Panc1 (cell line): ENCODE measurements at regions not wholly inside any gene's neighbourhood (a gene's known extent, or its start where the extent isn't known, plus 50 kb on each side); places are given as distances from the start of the nearest gene placed in this dataset.

Experiments
- CTCF ChIP-seq: fragments of 450-650 bp; IDR thresholded peaks from 2 replicates; pipeline ENCODE4 v1.5.1; 2017; ENCODE audit warnings: mild to moderate bottlenecking
- POLR2AphosphoS5 ChIP-seq: IDR thresholded peaks from 2 replicates; pipeline ENCODE4 v1.6.1; 2012; ENCODE audit warnings: mild to moderate bottlenecking, low read depth, low read length, moderate library complexity
- REST ChIP-seq, 2 experiments: IDR thresholded peaks; 2 replicates each; pipeline ENCODE4 v1.6.1; 2011 to 2012; ENCODE audit warnings: low read depth in 2 of 2, control low read depth in 1 of 2, low read length in 1 of 2, mild to moderate bottlenecking in 1 of 2, moderate library complexity in 1 of 2; ENCODE audit not compliant: insufficient read depth in 1 of 2

GRCh38 chr1:102655034-102655433 is 453.3 kb downstream of the COL11A1 start:
- TF ChIP-seq CTCF (no peak), REST (IDR thresholded peaks at IDR 0.05; ENCODE audit: insufficient read depth in 1 of 2, low read depth in 2 of 2, low read length in 1 of 2) (no peak), POLR2AphosphoS5 (no peak)
